Transverse colon (tissue), 4 donors: ENCODE measurements at regions not wholly inside any gene's neighbourhood (a gene's known extent, or its start where the extent isn't known, plus 50 kb on each side); places are given as distances from the start of the nearest gene placed in this dataset.

Experiments
- CTCF ChIP-seq, 5 experiments: fragments of 200-600 bp in 3 of 5; fragments of 450-650 bp in 2 of 5; sonication (generic) in 3 of 5; IDR thresholded peaks; 1 replicate in 2 of 5; 2 replicates in 3 of 5; pipeline ENCODE4 v1.5.1; 2016 to 2017; ENCODE audit warnings: antibody characterized with exemption in 5 of 5, inconsistent platforms in 3 of 5, mild to moderate bottlenecking in 2 of 5, moderate library complexity in 1 of 5
- POLR2A ChIP-seq: fragments of 450-650 bp; IDR thresholded peaks from one replicate; pipeline ENCODE4 v1.6.1; 2016; ENCODE audit warnings: antibody characterized with exemption, mild to moderate bottlenecking, moderate library complexity
- POLR2AphosphoS5 ChIP-seq, 3 donors: sonication (generic); formaldehyde crosslinking; IDR thresholded peaks; one replicate each; pipeline ENCODE4 v1.6.1; 2016; ENCODE audit warnings: antibody characterized with exemption in 3 of 3

GRCh38 chr14:97970222-97970621 lies 1173.0 kb downstream of the VRK1 start:
- no peak for TF ChIP-seq CTCF (IDR thresholded peaks at IDR 0.05)
- no peak for TF ChIP-seq POLR2A
- TF ChIP-seq POLR2AphosphoS5 (IDR thresholded peaks at IDR 0.05): no peak
